ENCODE measurements at regions not wholly inside any gene's neighbourhood (a gene's known extent, or its start where the extent isn't known, plus 50 kb on each side); places are given as distances from the start of the nearest gene placed in this dataset.
"Not testable (repeated sequence)": the region's sequence is repeated elsewhere in the genome, so short reads cannot be mapped to it uniquely, and the experiment has no call there.

- no peaks in the 10 kb centered on the region for H3K27me3 Mint-ChIP-seq
- H3K4me1 Mint-ChIP-seq = peaks cover 19% of the 10 kb centered on the region
- H3K9me3 Mint-ChIP-seq = no peaks in the 10 kb centered on the region
- H3K4me3 Mint-ChIP-seq = no peak overlapping the region
- DNase-seq (ENCODE audit: low spot score in 2 of 2) (no peak), ATAC-seq (replicated peaks; ENCODE audit: extremely low read depth, poor library complexity, severe bottlenecking) (no peak)
- no peaks in the 10 kb centered on the region for H3K36me3 Mint-ChIP-seq (ENCODE audit: insufficient read depth)
- peak overlapping the region; percentile 19 for H3K27ac Mint-ChIP-seq (ENCODE audit: low read depth)
These were observed 132.8 kb upstream of the RAP1B start for GRCh38 chr12:68477906-68478305.

- H3K4me3 Mint-ChIP-seq = no peak overlapping the region
- ATAC-seq (replicated peaks; ENCODE audit: extremely low read depth, poor library complexity, severe bottlenecking) (no peak), DNase-seq (ENCODE audit: low spot score in 2 of 2) (no peak)
- peaks cover 25% of the 10 kb centered on the region for H3K4me1 Mint-ChIP-seq
- no peak overlapping the region for H3K27ac Mint-ChIP-seq (ENCODE audit: low read depth)
- no peaks in the 10 kb centered on the region for H3K27me3 Mint-ChIP-seq
- no peaks in the 10 kb centered on the region for H3K36me3 Mint-ChIP-seq (ENCODE audit: insufficient read depth)
- no peaks in the 10 kb centered on the region for H3K9me3 Mint-ChIP-seq
These were observed 132.0 kb upstream of the RAP1B start for GRCh38 chr12:68478516-68479260.

GRCh38 chr12:68479261-68479895, 131.3 kb upstream of the RAP1B start:
- no peak overlapping the region for H3K4me3 Mint-ChIP-seq
- H3K27me3 Mint-ChIP-seq = no peaks in the 10 kb centered on the region
- H3K4me1 Mint-ChIP-seq = peaks cover 27% of the 10 kb centered on the region
- no peaks in the 10 kb centered on the region for H3K36me3 Mint-ChIP-seq (ENCODE audit: insufficient read depth)
- no peak overlapping the region for H3K27ac Mint-ChIP-seq (ENCODE audit: low read depth)
- DNase-seq (ENCODE audit: low spot score in 2 of 2) = no peak
- no peaks in the 10 kb centered on the region for H3K9me3 Mint-ChIP-seq
- no peak for ATAC-seq (replicated peaks; ENCODE audit: extremely low read depth, poor library complexity, severe bottlenecking)

GRCh38 chr12:68479896-68480291, 130.8 kb upstream of the RAP1B start:
- no peak overlapping the region for H3K27ac Mint-ChIP-seq (ENCODE audit: low read depth)
- H3K27me3 Mint-ChIP-seq = no peaks in the 10 kb centered on the region
- H3K36me3 Mint-ChIP-seq (ENCODE audit: insufficient read depth) = no peaks in the 10 kb centered on the region
- no peak for ATAC-seq (replicated peaks; ENCODE audit: extremely low read depth, poor library complexity, severe bottlenecking)
- peaks cover 27% of the 10 kb centered on the region for H3K4me1 Mint-ChIP-seq
- no peak overlapping the region for H3K4me3 Mint-ChIP-seq
- DNase-seq (ENCODE audit: low spot score in 2 of 2) = no peak
- H3K9me3 Mint-ChIP-seq = no peaks in the 10 kb centered on the region

- DNase-seq (ENCODE audit: low spot score in 2 of 2) = no peak
- ATAC-seq (replicated peaks; ENCODE audit: extremely low read depth, poor library complexity, severe bottlenecking) = no peak
- Mint-ChIP-seq H3K27me3 (no peaks in the 10 kb centered on the region), H3K4me3 (no peak overlapping the region), H3K27ac (ENCODE audit: low read depth) (peak overlapping the region; percentile 85), H3K4me1 (peaks cover 31% of the 10 kb centered on the region), H3K9me3 (no peaks in the 10 kb centered on the region), H3K36me3 (ENCODE audit: insufficient read depth) (no peaks in the 10 kb centered on the region)
These were observed 130.2 kb upstream of the RAP1B start for GRCh38 chr12:68480526-68480925.

- Mint-ChIP-seq H3K27ac (ENCODE audit: low read depth) (peak overlapping the region; percentile 85), H3K36me3 (ENCODE audit: insufficient read depth) (no peaks in the 10 kb centered on the region), H3K4me1 (peaks cover 35% of the 10 kb centered on the region), H3K9me3 (no peaks in the 10 kb centered on the region), H3K4me3 (peak overlapping the region; percentile 17), H3K27me3 (no peaks in the 10 kb centered on the region)
- no peak for DNase-seq (ENCODE audit: low spot score in 2 of 2)
- ATAC-seq (replicated peaks; ENCODE audit: extremely low read depth, poor library complexity, severe bottlenecking) = peak; percentile 25
These were observed 129.3 kb upstream of the RAP1B start for GRCh38 chr12:68481181-68481941.

- ATAC-seq (replicated peaks; ENCODE audit: extremely low read depth, poor library complexity, severe bottlenecking) (no peak), DNase-seq (ENCODE audit: low spot score in 2 of 2) (no peak)
- Mint-ChIP-seq H3K27me3 (no peaks in the 10 kb centered on the region), H3K4me1 (peaks cover 35% of the 10 kb centered on the region), H3K36me3 (ENCODE audit: insufficient read depth) (no peaks in the 10 kb centered on the region), H3K4me3 (peak overlapping the region; percentile 43), H3K9me3 (no peaks in the 10 kb centered on the region), H3K27ac (ENCODE audit: low read depth) (peak overlapping the region; percentile 85)
These were observed 128.7 kb upstream of the RAP1B start for GRCh38 chr12:68482014-68482413.

- Mint-ChIP-seq H3K36me3 (ENCODE audit: insufficient read depth) (no peaks in the 10 kb centered on the region), H3K27ac (ENCODE audit: low read depth) (peak overlapping the region; percentile 85), H3K27me3 (no peaks in the 10 kb centered on the region), H3K4me1 (peaks cover 35% of the 10 kb centered on the region), H3K4me3 (peak overlapping the region; percentile 43), H3K9me3 (no peaks in the 10 kb centered on the region)
- ATAC-seq (replicated peaks; ENCODE audit: extremely low read depth, poor library complexity, severe bottlenecking) = peak; percentile 91
- DNase-seq (ENCODE audit: low spot score in 2 of 2) = no peak
These were observed 128.0 kb upstream of the RAP1B start for GRCh38 chr12:68482660-68483059.

- H3K36me3 Mint-ChIP-seq (ENCODE audit: insufficient read depth) = no peaks in the 10 kb centered on the region
- H3K4me1 Mint-ChIP-seq = peaks cover 35% of the 10 kb centered on the region
- H3K27me3 Mint-ChIP-seq = no peaks in the 10 kb centered on the region
- H3K27ac Mint-ChIP-seq (ENCODE audit: low read depth) = peak overlapping the region; percentile 23
- H3K9me3 Mint-ChIP-seq = no peaks in the 10 kb centered on the region
- H3K4me3 Mint-ChIP-seq = peak overlapping the region; percentile 14
- peak; percentile 35 for ATAC-seq (replicated peaks; ENCODE audit: extremely low read depth, poor library complexity, severe bottlenecking)
- DNase-seq (ENCODE audit: low spot score in 2 of 2) = no peak
These were observed 126.9 kb upstream of the RAP1B start for GRCh38 chr12:68483592-68484383.

- DNase-seq (ENCODE audit: low spot score in 2 of 2); H3K4me3 Mint-ChIP-seq; ATAC-seq (replicated peaks; ENCODE audit: extremely low read depth, poor library complexity, severe bottlenecking); H3K9me3 Mint-ChIP-seq; H3K27me3 Mint-ChIP-seq; H3K27ac Mint-ChIP-seq (ENCODE audit: low read depth); H3K36me3 Mint-ChIP-seq (ENCODE audit: insufficient read depth): not testable (repeated sequence)
- peaks cover 35% of the 10 kb centered on the region for H3K4me1 Mint-ChIP-seq
These were observed 126.1 kb upstream of the RAP1B start for GRCh38 chr12:68484578-68484977.

- not testable (repeated sequence) for H3K4me3 Mint-ChIP-seq; H3K27me3 Mint-ChIP-seq; H3K9me3 Mint-ChIP-seq; H3K36me3 Mint-ChIP-seq (ENCODE audit: insufficient read depth); H3K27ac Mint-ChIP-seq (ENCODE audit: low read depth); DNase-seq (ENCODE audit: low spot score in 2 of 2); ATAC-seq (replicated peaks; ENCODE audit: extremely low read depth, poor library complexity, severe bottlenecking)
- H3K4me1 Mint-ChIP-seq = peaks cover 40% of the 10 kb centered on the region
These were observed 124.2 kb upstream of the RAP1B start for GRCh38 chr12:68486449-68486848.

- H3K4me3 Mint-ChIP-seq = no peak overlapping the region
- H3K27me3 Mint-ChIP-seq = no peaks in the 10 kb centered on the region
- H3K36me3 Mint-ChIP-seq (ENCODE audit: insufficient read depth) = no peaks in the 10 kb centered on the region
- H3K9me3 Mint-ChIP-seq = no peaks in the 10 kb centered on the region
- ATAC-seq (replicated peaks; ENCODE audit: extremely low read depth, poor library complexity, severe bottlenecking) (no peak), DNase-seq (ENCODE audit: low spot score in 2 of 2) (no peak)
- no peak overlapping the region for H3K27ac Mint-ChIP-seq (ENCODE audit: low read depth)
- peaks cover 34% of the 10 kb centered on the region for H3K4me1 Mint-ChIP-seq
These were observed 122.9 kb upstream of the RAP1B start for GRCh38 chr12:68487721-68488309.
